Cardiac muscle cell (in vitro differentiated cells and primary cell): ENCODE measurements at regions not wholly inside any gene's neighbourhood (a gene's known extent, or its start where the extent isn't known, plus 50 kb on each side); places are given as distances from the start of the nearest gene placed in this dataset.
A peak's percentile ranks its signal among the peaks of the same experiment; 100 is the strongest.

Source experiments
- DNase-seq, 2 donors: peaks; one replicate each; pipeline versions ENCODE4 v3.0.0 to v3.0.0-alpha.2; 2010 to 2017; ENCODE audit warnings: low read depth in 1 of 2, low spot score in 1 of 2
- H3K27ac ChIP-seq: fragments of 200-600 bp; sonication (generic); 2 replicates; pipeline ENCODE4 v1.5.1; 2016
- H3K27me3 ChIP-seq: fragments of 200-600 bp; sonication (generic); 2 replicates; pipeline ENCODE4 v1.6.0; 2016; ENCODE audit warnings: control low read depth
- H3K36me3 ChIP-seq: fragments of 200-600 bp; sonication (generic); 2 replicates; pipeline ENCODE4 v1.5.1; 2016; ENCODE audit warnings: control low read depth
- H3K4me1 ChIP-seq: fragments of 200-600 bp; sonication (generic); 2 replicates; pipeline ENCODE4 v1.8.1; 2017; ENCODE audit warnings: low read depth, mild to moderate bottlenecking, mixed run types
- H3K4me3 ChIP-seq: fragments of 200-600 bp; sonication (generic); 2 replicates; pipeline ENCODE4 v1.5.1; 2016; ENCODE audit warnings: mild to moderate bottlenecking
- H3K9me3 ChIP-seq: fragments of 200-600 bp; sonication (generic); 2 replicates; pipeline ENCODE4 v1.5.1; 2017; ENCODE audit warnings: low read depth, mild to moderate bottlenecking, control low read depth
- CTCF ChIP-seq: IDR thresholded peaks from 2 replicates; pipeline ENCODE4 v1.5.1; 2012; ENCODE audit warnings: low read depth, mild to moderate bottlenecking, low read length

DNA sequence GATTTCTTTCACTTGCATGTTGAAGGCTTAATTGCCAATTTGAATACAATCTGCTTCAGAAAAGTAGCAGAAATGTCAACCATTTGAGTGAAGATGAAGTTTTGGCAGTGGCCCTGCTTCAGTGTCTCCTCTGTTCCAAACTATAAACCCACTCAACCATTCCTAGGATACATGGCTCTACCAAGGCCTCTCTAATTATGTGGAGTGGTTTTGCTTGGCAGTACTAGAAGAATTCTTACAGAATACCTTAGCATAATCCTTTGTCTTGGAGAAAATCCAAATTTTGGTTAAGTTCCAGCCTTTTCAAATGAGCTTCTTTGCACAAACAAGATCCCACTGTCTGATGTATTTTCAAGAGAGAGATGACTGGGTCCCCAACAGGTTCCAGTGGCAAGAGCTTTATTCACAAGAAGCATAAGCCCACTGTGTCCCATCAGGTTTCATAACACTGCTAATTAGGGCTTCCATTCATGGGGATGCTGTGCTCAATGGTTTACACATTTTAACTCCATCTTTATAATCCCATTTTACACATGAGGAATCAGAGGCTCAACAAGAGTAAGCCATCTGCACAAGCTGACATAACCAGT lies 234.5 kb downstream of the IPO8 start:
- Histone ChIP-seq H3K9me3 (no peaks in the 10 kb centered on the region), H3K4me1 (no peaks in the 10 kb centered on the region), H3K36me3 (no peaks in the 10 kb centered on the region), H3K4me3 (no peak overlapping the region), H3K27ac (no peak overlapping the region), H3K27me3 (no peaks in the 10 kb centered on the region)
- no peak for DNase-seq
- TF ChIP-seq CTCF = no peak

DNA sequence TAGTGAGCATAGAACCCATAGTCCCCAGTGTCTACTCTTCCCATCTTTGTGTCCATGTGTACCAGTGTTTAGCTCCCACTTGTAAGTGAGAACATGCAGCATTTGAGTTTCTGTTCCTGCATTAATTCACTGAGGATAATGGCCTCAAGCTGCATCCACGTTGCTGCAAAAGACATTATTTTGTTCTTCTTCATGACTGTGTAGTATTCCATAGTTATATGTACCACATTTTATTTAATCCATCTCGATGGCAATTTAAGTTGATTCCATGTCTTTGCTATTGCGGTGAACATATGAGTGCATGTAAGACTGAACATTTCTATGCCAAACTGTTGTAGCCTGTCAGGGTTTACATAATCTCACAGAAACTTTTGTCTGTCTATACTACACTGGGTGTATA lies 237.2 kb downstream of the IPO8 start:
- Histone ChIP-seq H3K27ac (no peak overlapping the region), H3K4me1 (no peaks in the 10 kb centered on the region), H3K27me3 (no peaks in the 10 kb centered on the region), H3K36me3 (no peaks in the 10 kb centered on the region), H3K4me3 (no peak overlapping the region), H3K9me3 (no peaks in the 10 kb centered on the region)
- TF ChIP-seq CTCF = no peak
- DNase-seq = no peak

GRCh38 chr12:30457621-30458289 lies 237.9 kb downstream of the IPO8 start:
- DNase-seq = peak; percentile 39 to 93
- Histone ChIP-seq H3K27me3 (no peaks in the 10 kb centered on the region), H3K4me3 (no peak overlapping the region), H3K36me3 (no peaks in the 10 kb centered on the region), H3K4me1 (no peaks in the 10 kb centered on the region), H3K9me3 (no peaks in the 10 kb centered on the region), H3K27ac (no peak overlapping the region)
- TF ChIP-seq CTCF = peak; percentile 66

DNA sequence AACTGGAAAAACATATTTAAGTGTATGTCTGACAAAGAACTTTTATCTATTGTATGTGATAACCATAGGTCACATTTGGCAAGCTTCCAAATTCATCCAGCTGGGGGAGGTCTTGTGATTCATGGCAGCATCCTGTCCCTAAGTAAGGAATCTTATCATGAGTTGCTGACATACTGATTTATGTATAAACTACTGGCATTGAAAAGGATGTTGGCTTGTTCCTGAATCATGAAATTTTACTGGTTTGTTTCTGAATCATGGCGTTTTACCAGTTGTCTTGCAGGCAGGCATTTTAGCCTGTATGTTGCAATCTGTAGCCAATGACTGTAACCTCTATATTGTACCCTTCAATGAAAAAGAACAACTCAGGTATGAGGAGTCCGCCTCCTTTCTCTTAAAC lies 244.8 kb downstream of the IPO8 start:
- DNase-seq = peak in 1 of 2 donors; percentile 82
- no peak for TF ChIP-seq CTCF
- H3K36me3 ChIP-seq = no peaks in the 10 kb centered on the region
- H3K9me3 ChIP-seq = no peaks in the 10 kb centered on the region
- H3K27me3 ChIP-seq = no peaks in the 10 kb centered on the region
- no peaks in the 10 kb centered on the region for H3K4me1 ChIP-seq
- no peak overlapping the region for H3K4me3 ChIP-seq
- H3K27ac ChIP-seq = no peak overlapping the region

- no peaks in the 10 kb centered on the region for H3K36me3 ChIP-seq
- no peaks in the 10 kb centered on the region for H3K9me3 ChIP-seq
- no peak for TF ChIP-seq CTCF
- no peak overlapping the region for H3K4me3 ChIP-seq
- H3K27ac ChIP-seq = no peak overlapping the region
- no peak for DNase-seq
- H3K4me1 ChIP-seq = no peaks in the 10 kb centered on the region
- no peaks in the 10 kb centered on the region for H3K27me3 ChIP-seq
These were observed 245.4 kb downstream of the IPO8 start for GRCh38 chr12:30450226-30450625.
